ENCODE measurements at regions not wholly inside any gene's neighbourhood (a gene's known extent, or its start where the extent isn't known, plus 50 kb on each side); places are given as distances from the start of the nearest gene placed in this dataset.

GRCh38 chr2:9758741-9759140 lies 84.5 kb upstream of the TAF1B start:
- no peak for DNase-seq

GRCh38 chr2:9760069-9760901 lies 83.0 kb upstream of the TAF1B start:
- DNase-seq = no peak

- no peak for DNase-seq
Measured at GRCh38 chr2:9760902-9761228, 82.4 kb upstream of the TAF1B start.

- no peak for DNase-seq
Measured at GRCh38 chr2:9761577-9761976, 81.7 kb upstream of the TAF1B start.

- DNase-seq = no peak
Measured at GRCh38 chr2:9762164-9762563, 81.1 kb upstream of the TAF1B start.

- DNase-seq = no peak
Measured at GRCh38 chr2:9762941-9763340, 80.3 kb upstream of the TAF1B start.

GRCh38 chr2:9763356-9764152 lies 79.7 kb upstream of the TAF1B start:
- DNase-seq = no peak

GRCh38 chr2:9764153-9764778 lies 79.0 kb upstream of the TAF1B start:
- no peak for DNase-seq

GRCh38 chr2:9765611-9766531 lies 77.4 kb upstream of the TAF1B start:
- no peak for DNase-seq

GRCh38 chr2:9767656-9768281 lies 75.5 kb upstream of the TAF1B start:
- DNase-seq = no peak

- peak; percentile 56 for DNase-seq
Measured at GRCh38 chr2:9768388-9768787, 74.9 kb upstream of the TAF1B start.

GRCh38 chr2:9769171-9770005 lies 73.9 kb upstream of the TAF1B start:
- DNase-seq = no peak

- no peak for DNase-seq
Measured at GRCh38 chr2:9770006-9770307, 73.3 kb upstream of the TAF1B start.

- DNase-seq = peak; percentile 41
Measured at GRCh38 chr2:9770308-9771100, 72.8 kb upstream of the TAF1B start.

- no peak for DNase-seq
Measured at GRCh38 chr2:9771101-9771449, 72.2 kb upstream of the TAF1B start.

- no peak for DNase-seq
Measured at GRCh38 chr2:9771481-9772017, 71.7 kb upstream of the TAF1B start.

- DNase-seq = no peak
Measured at GRCh38 chr2:9772035-9772998, 71.0 kb upstream of the TAF1B start.

- no peak for DNase-seq
Measured at GRCh38 chr2:9772999-9773902, 70.0 kb upstream of the TAF1B start.
